ENCODE measurements at regions not wholly inside any gene's neighbourhood (a gene's known extent, or its start where the extent isn't known, plus 50 kb on each side); places are given as distances from the start of the nearest gene placed in this dataset.

- 42 to 51% methylated on average over 4 of the region's 4 CpGs for WGBS, 2 experiments (ENCODE audit: low coverage in 1 of 2, low lambda C conversion rate in 2 of 2, missing lambda C conversion rate in 2 of 2)
- TF ChIP-seq EZH2 (IDR thresholded peaks at IDR 0.05; ENCODE audit: insufficient read depth, poor library complexity, severe bottlenecking) (no peak), EZH2phosphoT487 (IDR thresholded peaks at IDR 0.05; ENCODE audit: insufficient read depth, low read depth) (no peak)
- Histone ChIP-seq H3F3A (ENCODE audit: insufficient read depth) (no peaks in the 10 kb centered on the region), H3K9me3 (ENCODE audit: low read depth) (no peaks in the 10 kb centered on the region), H3K79me2 (ENCODE audit: insufficient read depth) (no peaks in the 10 kb centered on the region), H3K36me3 (ENCODE audit: low read depth) (no peaks in the 10 kb centered on the region), H3K9ac (no peak overlapping the region), H4K20me1 (ENCODE audit: insufficient read depth) (no peaks in the 10 kb centered on the region), H3K4me1 (ENCODE audit: insufficient read depth) (no peaks in the 10 kb centered on the region), H3K4me2 (ENCODE audit: unreplicated experiment) (no peak overlapping the region), H2AFZ (no peak overlapping the region), H3K27ac (no peak overlapping the region), H3K27me3 (replicated peaks; ENCODE audit: insufficient read depth) (no peaks in the 10 kb centered on the region), H3K9me2 (ENCODE audit: insufficient read depth) (no peaks in the 10 kb centered on the region), H3K4me3 (no peak overlapping the region)
- DNase-seq = no peak
- in situ Hi-C loops (cut with MboI) = no loop called here
These were observed 1203.5 kb downstream of the PCDH7 start for GRCh38 chr4:31923634-31924033.

- H3F3A ChIP-seq (ENCODE audit: insufficient read depth) = no peaks in the 10 kb centered on the region
- no peak overlapping the region for H3K9ac ChIP-seq
- 4 to 7% methylated on average over 1 of the region's 1 CpG for WGBS, 2 experiments (ENCODE audit: low coverage in 1 of 2, low lambda C conversion rate in 2 of 2, missing lambda C conversion rate in 2 of 2)
- TF ChIP-seq EZH2 (IDR thresholded peaks at IDR 0.05; ENCODE audit: insufficient read depth, poor library complexity, severe bottlenecking) (no peak), EZH2phosphoT487 (IDR thresholded peaks at IDR 0.05; ENCODE audit: insufficient read depth, low read depth) (no peak)
- H3K9me2 ChIP-seq (ENCODE audit: insufficient read depth) = no peaks in the 10 kb centered on the region
- H3K36me3 ChIP-seq (ENCODE audit: low read depth) = no peaks in the 10 kb centered on the region
- no peaks in the 10 kb centered on the region for H3K4me1 ChIP-seq (ENCODE audit: insufficient read depth)
- peaks cover 2% of the 10 kb centered on the region for H3K9me3 ChIP-seq (ENCODE audit: low read depth)
- H3K79me2 ChIP-seq (ENCODE audit: insufficient read depth) = no peaks in the 10 kb centered on the region
- H2AFZ ChIP-seq = no peak overlapping the region
- H3K27ac ChIP-seq = no peak overlapping the region
- in situ Hi-C loops (cut with MboI) = no loop called here
- DNase-seq = no peak
- no peak overlapping the region for H3K4me2 ChIP-seq (ENCODE audit: unreplicated experiment)
- H4K20me1 ChIP-seq (ENCODE audit: insufficient read depth) = no peaks in the 10 kb centered on the region
- no peak overlapping the region for H3K4me3 ChIP-seq
- no peaks in the 10 kb centered on the region for H3K27me3 ChIP-seq (replicated peaks; ENCODE audit: insufficient read depth)
These were observed 1209.6 kb downstream of the PCDH7 start for GRCh38 chr4:31929676-31930345.

GRCh38 chr4:31946456-31946855, 1226.3 kb downstream of the PCDH7 start:
- Histone ChIP-seq H3K36me3 (ENCODE audit: low read depth) (no peaks in the 10 kb centered on the region), H4K20me1 (ENCODE audit: insufficient read depth) (no peaks in the 10 kb centered on the region), H3K79me2 (ENCODE audit: insufficient read depth) (no peaks in the 10 kb centered on the region), H3K9me3 (ENCODE audit: low read depth) (no peaks in the 10 kb centered on the region), H3K9me2 (ENCODE audit: insufficient read depth) (no peaks in the 10 kb centered on the region), H3F3A (ENCODE audit: insufficient read depth) (no peaks in the 10 kb centered on the region), H3K4me2 (ENCODE audit: unreplicated experiment) (no peak overlapping the region), H3K9ac (no peak overlapping the region), H2AFZ (no peak overlapping the region), H3K4me1 (ENCODE audit: insufficient read depth) (no peaks in the 10 kb centered on the region), H3K27me3 (replicated peaks; ENCODE audit: insufficient read depth) (no peaks in the 10 kb centered on the region), H3K27ac (no peak overlapping the region), H3K4me3 (no peak overlapping the region)
- no peak for DNase-seq
- WGBS, 2 experiments (ENCODE audit: low coverage in 1 of 2, low lambda C conversion rate in 2 of 2, missing lambda C conversion rate in 2 of 2) = 17 to 20% methylated on average over 3 of the region's 3 CpGs
- TF ChIP-seq EZH2 (IDR thresholded peaks at IDR 0.05; ENCODE audit: insufficient read depth, poor library complexity, severe bottlenecking) = no peak
- TF ChIP-seq EZH2phosphoT487 (IDR thresholded peaks at IDR 0.05; ENCODE audit: insufficient read depth, low read depth) = no peak
- in situ Hi-C loops (cut with MboI) = no loop called here

- Histone ChIP-seq H4K20me1 (ENCODE audit: insufficient read depth) (no peaks in the 10 kb centered on the region), H3K27ac (no peak overlapping the region), H3K9me3 (ENCODE audit: low read depth) (no peaks in the 10 kb centered on the region), H3K4me2 (ENCODE audit: unreplicated experiment) (no peak overlapping the region), H3K9me2 (ENCODE audit: insufficient read depth) (no peaks in the 10 kb centered on the region), H3K27me3 (replicated peaks; ENCODE audit: insufficient read depth) (no peaks in the 10 kb centered on the region), H2AFZ (no peak overlapping the region), H3K79me2 (ENCODE audit: insufficient read depth) (no peaks in the 10 kb centered on the region), H3K4me1 (ENCODE audit: insufficient read depth) (no peaks in the 10 kb centered on the region), H3K9ac (no peak overlapping the region), H3F3A (ENCODE audit: insufficient read depth) (no peaks in the 10 kb centered on the region), H3K4me3 (no peak overlapping the region), H3K36me3 (ENCODE audit: low read depth) (no peaks in the 10 kb centered on the region)
- DNase-seq = no peak
- 0 to 16% methylated on average over 1 of the region's 1 CpG for WGBS, 2 experiments (ENCODE audit: low coverage in 1 of 2, low lambda C conversion rate in 2 of 2, missing lambda C conversion rate in 2 of 2)
- TF ChIP-seq EZH2phosphoT487 (IDR thresholded peaks at IDR 0.05; ENCODE audit: insufficient read depth, low read depth) (no peak), EZH2 (IDR thresholded peaks at IDR 0.05; ENCODE audit: insufficient read depth, poor library complexity, severe bottlenecking) (no peak)
- in situ Hi-C loops (cut with MboI) = no loop called here
These were observed 1226.9 kb downstream of the PCDH7 start for GRCh38 chr4:31947101-31947500.
